ENCODE measurements at regions not wholly inside any gene's neighbourhood (a gene's known extent, or its start where the extent isn't known, plus 50 kb on each side); places are given as distances from the start of the nearest gene placed in this dataset.

DNA sequence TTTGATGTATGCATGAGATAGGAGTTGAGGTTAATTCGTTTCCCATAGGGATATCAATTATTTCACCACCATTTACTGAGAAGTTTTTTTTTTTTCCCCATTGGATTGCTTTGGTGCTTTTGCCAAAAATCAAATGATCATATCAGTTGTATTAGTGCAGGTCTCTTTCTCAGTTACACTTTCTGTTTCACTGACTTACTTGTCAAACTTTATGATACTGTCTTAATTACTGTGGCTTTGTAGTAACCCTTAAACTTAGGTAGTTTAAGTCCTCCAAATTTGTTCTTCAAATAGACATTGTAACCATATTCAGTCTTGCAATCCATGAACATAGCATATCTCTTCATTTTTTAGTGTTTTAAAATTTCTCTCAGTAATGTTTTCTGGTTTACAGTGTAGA is 259.9 kb upstream of the SLCO3A1 start:
- no peaks in the 10 kb centered on the region for H3K4me1 Mint-ChIP-seq
- no peak overlapping the region for H3K27ac Mint-ChIP-seq
- intact Hi-C loops (cut with micrococcal nuclease), result no loop called here
- peaks cover 0 to 6% of the 10 kb centered on the region in 2 donors for H3K36me3 Mint-ChIP-seq
- Histone ChIP-seq H3K9me3 (ENCODE audit: control insufficient read depth in 1 of 2, low read length in 2 of 2) (no peaks in the 10 kb centered on the region), H3K27ac (ENCODE audit: low read depth, low read length) (no peak overlapping the region), H3K27me3 (ENCODE audit: insufficient read depth, low read length) (peaks cover 5% of the 10 kb centered on the region), H3K4me1 (ENCODE audit: insufficient read depth, low read length) (no peaks in the 10 kb centered on the region), H3K36me3 (ENCODE audit: insufficient read depth, low read length) (no peaks in the 10 kb centered on the region), H3K4me3 (ENCODE audit: low read length in 2 of 2) (no peak overlapping the region)
- DNase-seq, result no peak
- no peaks in the 10 kb centered on the region for H3K9me3 Mint-ChIP-seq
- CTCF ChIA-PET (ENCODE audit: partially characterized antibody), result no interaction called here
- H3K4me3 Mint-ChIP-seq, result no peak overlapping the region
- H3K27me3 Mint-ChIP-seq, result peaks cover 13 to 18% of the 10 kb centered on the region in 2 donors
- POLR2A ChIA-PET (ENCODE audit: partially characterized antibody), result no interaction called here

DNA sequence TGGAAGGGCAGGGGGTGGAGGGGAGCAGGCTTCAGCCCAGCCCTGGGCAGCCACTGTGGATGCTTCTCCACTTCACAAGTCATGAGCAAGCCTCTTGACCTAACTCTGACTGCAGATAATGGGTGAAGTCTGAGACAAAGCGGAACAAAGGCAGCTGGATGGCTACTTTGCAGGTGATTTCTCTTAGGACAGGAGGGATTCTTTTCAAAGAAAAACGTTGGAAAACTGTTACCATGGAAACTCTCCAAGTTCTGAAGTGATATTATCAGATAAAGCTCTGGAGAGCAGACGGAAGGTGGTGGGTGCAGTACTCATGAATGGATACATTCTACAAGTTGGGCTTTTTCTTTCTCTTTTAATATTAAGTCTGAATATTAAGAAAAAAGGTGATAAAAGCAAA is 254.2 kb upstream of the SLCO3A1 start:
- no peaks in the 10 kb centered on the region for H3K9me3 Mint-ChIP-seq
- Histone ChIP-seq H3K4me3 (ENCODE audit: low read length in 2 of 2) (no peak overlapping the region), H3K9me3 (ENCODE audit: control insufficient read depth in 1 of 2, low read length in 2 of 2) (no peaks in the 10 kb centered on the region), H3K36me3 (ENCODE audit: insufficient read depth, low read length) (no peaks in the 10 kb centered on the region), H3K4me1 (ENCODE audit: insufficient read depth, low read length) (no peaks in the 10 kb centered on the region), H3K27ac (ENCODE audit: low read depth, low read length) (no peak overlapping the region), H3K27me3 (ENCODE audit: insufficient read depth, low read length) (no peaks in the 10 kb centered on the region)
- peaks cover 0 to 6% of the 10 kb centered on the region in 2 donors for H3K36me3 Mint-ChIP-seq
- H3K27ac Mint-ChIP-seq, result no peak overlapping the region
- H3K4me3 Mint-ChIP-seq, result no peak overlapping the region
- intact Hi-C loops (cut with micrococcal nuclease), result no loop called here
- H3K27me3 Mint-ChIP-seq, result peaks cover 13 to 22% of the 10 kb centered on the region in 2 donors
- ChIA-PET CTCF (ENCODE audit: partially characterized antibody) (no interaction called here), POLR2A (ENCODE audit: partially characterized antibody) (no interaction called here)
- DNase-seq, result no peak
- H3K4me1 Mint-ChIP-seq, result no peaks in the 10 kb centered on the region

DNA sequence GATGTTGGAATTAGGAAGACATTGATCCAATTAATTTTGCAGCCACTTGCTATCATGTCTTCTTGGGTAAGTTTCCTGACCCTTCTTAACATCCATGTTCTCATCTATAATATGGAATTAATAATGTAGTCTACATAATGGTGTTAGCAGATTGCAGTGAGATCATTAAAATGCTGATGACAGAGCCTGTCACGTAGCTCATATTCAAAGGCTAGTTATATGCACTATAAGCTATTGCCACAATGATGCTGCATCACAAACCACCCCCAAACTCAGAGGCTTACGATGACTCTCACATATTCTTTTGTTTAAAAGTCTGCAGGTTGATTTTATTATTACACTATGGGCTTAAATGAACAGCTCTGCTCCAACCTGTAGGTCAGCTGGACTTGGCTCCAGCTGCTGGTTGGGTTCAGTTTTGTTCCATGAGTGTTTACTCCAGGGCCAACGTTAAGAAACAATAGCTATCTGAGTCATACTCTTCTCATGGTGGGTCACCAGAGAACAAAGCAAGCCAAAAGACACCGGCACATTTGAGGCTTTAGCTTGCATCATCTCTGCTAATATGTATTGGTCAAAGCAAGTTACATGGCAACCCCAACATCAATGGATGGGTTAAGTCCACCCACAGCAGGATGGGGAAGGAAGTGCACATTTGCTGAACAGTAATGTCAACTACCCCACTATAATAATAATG is 250.0 kb upstream of the SLCO3A1 start:
- POLR2A ChIA-PET (ENCODE audit: partially characterized antibody), result no interaction called here

DNA sequence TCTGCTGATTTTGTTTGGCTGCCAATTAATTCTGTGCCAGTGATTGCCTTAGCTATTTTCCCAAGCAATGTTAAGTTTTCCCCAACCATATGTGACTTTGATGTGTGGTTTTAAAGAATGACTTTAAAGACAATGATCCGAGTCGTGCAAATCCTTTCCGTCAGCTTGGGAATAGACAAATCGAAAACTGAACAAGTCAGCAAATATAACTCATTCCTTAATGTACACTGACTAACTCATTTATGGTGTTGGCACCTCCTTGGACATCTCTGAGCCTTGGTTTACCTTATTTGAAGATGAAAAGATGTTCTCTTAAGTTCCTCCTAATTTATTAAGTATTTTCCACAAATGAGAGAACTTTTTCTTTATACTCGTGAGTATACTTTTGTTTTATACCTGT is 249.4 kb upstream of the SLCO3A1 start:
- DNase-seq, result no peak
- Mint-ChIP-seq H3K27ac (no peak overlapping the region), H3K4me1 (no peaks in the 10 kb centered on the region), H3K9me3 (no peaks in the 10 kb centered on the region), H3K4me3 (no peak overlapping the region), H3K27me3 (peaks cover 3 to 5% of the 10 kb centered on the region in 2 donors), H3K36me3 (no peaks in the 10 kb centered on the region)
- no peaks in the 10 kb centered on the region for H3K4me1 ChIP-seq (ENCODE audit: insufficient read depth, low read length)
- ChIA-PET POLR2A (ENCODE audit: partially characterized antibody) (no interaction called here), CTCF (ENCODE audit: partially characterized antibody) (no interaction called here)
- H3K4me3 ChIP-seq (ENCODE audit: low read length in 2 of 2), result no peak overlapping the region
- H3K27ac ChIP-seq (ENCODE audit: low read depth, low read length), result no peak overlapping the region
- H3K9me3 ChIP-seq (ENCODE audit: control insufficient read depth in 1 of 2, low read length in 2 of 2), result no peaks in the 10 kb centered on the region
- intact Hi-C loops (cut with micrococcal nuclease), result no loop called here
- H3K27me3 ChIP-seq (ENCODE audit: insufficient read depth, low read length), result no peaks in the 10 kb centered on the region
- H3K36me3 ChIP-seq (ENCODE audit: insufficient read depth, low read length), result no peaks in the 10 kb centered on the region

More for the DNA sequence above, 250.0 kb upstream of the SLCO3A1 start:
- H3K27me3 Mint-ChIP-seq, result peaks cover 4 to 5% of the 10 kb centered on the region in 2 donors
- no peak overlapping the region for H3K4me3 ChIP-seq (ENCODE audit: low read length in 2 of 2)
- H3K36me3 Mint-ChIP-seq, result no peaks in the 10 kb centered on the region
- H3K4me1 Mint-ChIP-seq, result no peaks in the 10 kb centered on the region
- CTCF ChIA-PET (ENCODE audit: partially characterized antibody), result no interaction called here
- intact Hi-C loops (cut with micrococcal nuclease), result no loop called here
- no peak overlapping the region for H3K4me3 Mint-ChIP-seq
- no peak overlapping the region for H3K27ac ChIP-seq (ENCODE audit: low read depth, low read length)
- no peaks in the 10 kb centered on the region for H3K4me1 ChIP-seq (ENCODE audit: insufficient read depth, low read length)
- no peak overlapping the region for H3K27ac Mint-ChIP-seq
- H3K9me3 ChIP-seq (ENCODE audit: control insufficient read depth in 1 of 2, low read length in 2 of 2), result no peaks in the 10 kb centered on the region
- H3K9me3 Mint-ChIP-seq, result no peaks in the 10 kb centered on the region
- no peaks in the 10 kb centered on the region for H3K36me3 ChIP-seq (ENCODE audit: insufficient read depth, low read length)
- no peak for DNase-seq
- H3K27me3 ChIP-seq (ENCODE audit: insufficient read depth, low read length), result no peaks in the 10 kb centered on the region

DNA sequence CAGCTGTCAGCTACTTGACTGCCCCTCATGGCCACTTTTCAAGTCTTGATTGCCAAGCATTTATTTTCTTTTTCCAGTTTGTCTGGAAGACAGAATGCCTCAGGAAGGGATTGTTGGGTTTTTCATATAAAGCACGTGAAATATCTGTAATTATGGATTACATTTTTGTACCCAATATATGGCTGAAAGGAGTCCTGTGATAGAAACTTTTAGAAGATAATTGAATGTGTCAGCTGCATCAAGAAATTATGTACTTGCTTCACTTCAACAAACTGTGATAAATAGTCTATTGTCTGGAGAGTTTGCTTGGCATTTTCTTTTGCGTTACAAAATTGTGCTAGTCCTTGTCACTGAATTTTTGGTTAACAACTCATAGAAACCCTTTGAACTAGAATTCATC is 247.9 kb upstream of the SLCO3A1 start:
- no peak overlapping the region for H3K4me3 Mint-ChIP-seq
- H3K4me3 ChIP-seq (ENCODE audit: low read length in 2 of 2), result no peak overlapping the region
- no peaks in the 10 kb centered on the region for H3K9me3 Mint-ChIP-seq
- no peak overlapping the region for H3K27ac Mint-ChIP-seq
- H3K4me1 Mint-ChIP-seq, result no peaks in the 10 kb centered on the region
- no peaks in the 10 kb centered on the region for H3K36me3 ChIP-seq (ENCODE audit: insufficient read depth, low read length)
- DNase-seq, result no peak
- ChIA-PET CTCF (ENCODE audit: partially characterized antibody) (interaction anchor here (0.8 kb wide), 1 partner anchor 101 kb away, joined by 3 read pairs; no protein-coding TSS in a partner anchor), POLR2A (ENCODE audit: partially characterized antibody) (no interaction called here)
- H3K36me3 Mint-ChIP-seq, result no peaks in the 10 kb centered on the region
- H3K27ac ChIP-seq (ENCODE audit: low read depth, low read length), result no peak overlapping the region
- H3K9me3 ChIP-seq (ENCODE audit: control insufficient read depth in 1 of 2, low read length in 2 of 2), result no peaks in the 10 kb centered on the region
- peaks cover 0 to 5% of the 10 kb centered on the region in 2 donors for H3K27me3 Mint-ChIP-seq
- H3K4me1 ChIP-seq (ENCODE audit: insufficient read depth, low read length), result no peaks in the 10 kb centered on the region
- intact Hi-C loops (cut with micrococcal nuclease), result no loop called here
- H3K27me3 ChIP-seq (ENCODE audit: insufficient read depth, low read length), result no peaks in the 10 kb centered on the region

DNA sequence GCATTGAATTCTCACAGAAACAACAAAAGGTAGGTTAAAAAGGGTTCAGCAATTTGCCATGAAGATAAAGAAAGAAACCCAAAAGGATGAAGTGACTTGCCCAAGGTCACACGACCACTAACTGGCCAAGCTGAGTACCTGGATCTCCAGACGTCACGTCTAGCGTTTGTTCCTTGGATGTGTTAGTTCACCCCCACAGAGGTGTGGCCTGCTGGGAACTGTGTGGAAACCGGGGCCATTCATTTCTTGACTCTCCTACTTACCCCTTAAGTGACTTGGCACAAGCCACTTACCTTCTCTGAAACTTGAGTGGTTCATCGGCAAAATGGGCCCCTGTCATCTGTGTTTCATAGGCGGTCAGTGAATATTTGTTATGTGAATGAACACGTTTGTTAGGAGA is 244.3 kb upstream of the SLCO3A1 start:
- Mint-ChIP-seq H3K9me3 (peaks cover 0 to 2% (median 0%) of the 10 kb centered on the region in 8 donors), H3K27me3 (peaks cover 1 to 5% of the 10 kb centered on the region in 2 donors), H3K27ac (no peak overlapping the region), H3K4me3 (no peak overlapping the region), H3K4me1 (no peaks in the 10 kb centered on the region), H3K36me3 (no peaks in the 10 kb centered on the region)
- Histone ChIP-seq H3K27ac (ENCODE audit: low read depth, low read length) (no peak overlapping the region), H3K4me3 (ENCODE audit: low read length in 2 of 2) (no peak overlapping the region), H3K36me3 (ENCODE audit: insufficient read depth, low read length) (no peaks in the 10 kb centered on the region), H3K9me3 (ENCODE audit: control insufficient read depth in 1 of 2, low read length in 2 of 2) (no peaks in the 10 kb centered on the region), H3K4me1 (ENCODE audit: insufficient read depth, low read length) (no peaks in the 10 kb centered on the region), H3K27me3 (ENCODE audit: insufficient read depth, low read length) (no peaks in the 10 kb centered on the region)
- intact Hi-C loops (cut with micrococcal nuclease), result no loop called here
- CTCF ChIA-PET (ENCODE audit: partially characterized antibody), result no interaction called here
- DNase-seq, result no peak
- POLR2A ChIA-PET (ENCODE audit: partially characterized antibody), result no interaction called here

DNA sequence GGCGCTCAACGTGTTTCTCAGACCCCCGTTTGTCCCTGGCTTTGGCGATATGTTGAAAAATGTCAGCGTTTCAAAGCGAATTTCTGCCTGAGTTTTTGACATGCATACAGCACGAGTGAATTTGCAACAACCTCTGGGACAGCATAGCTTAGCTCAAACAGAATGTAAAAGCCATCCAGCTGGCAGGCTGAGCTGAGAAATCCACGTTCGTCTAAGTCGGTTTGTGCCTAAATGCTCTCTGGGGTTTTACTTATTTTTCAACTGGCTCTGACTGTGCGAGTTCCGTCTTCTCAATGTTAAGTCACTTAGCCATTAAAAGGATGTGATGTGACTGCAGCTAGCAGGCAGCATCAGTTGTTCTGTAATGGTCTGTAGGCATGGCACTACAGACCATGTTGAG is 243.5 kb upstream of the SLCO3A1 start:
- Histone ChIP-seq H3K36me3 (ENCODE audit: insufficient read depth, low read length) (no peaks in the 10 kb centered on the region), H3K4me3 (ENCODE audit: low read length in 2 of 2) (no peak overlapping the region), H3K4me1 (ENCODE audit: insufficient read depth, low read length) (no peaks in the 10 kb centered on the region), H3K9me3 (ENCODE audit: control insufficient read depth in 1 of 2, low read length in 2 of 2) (no peaks in the 10 kb centered on the region), H3K27ac (ENCODE audit: low read depth, low read length) (no peak overlapping the region), H3K27me3 (ENCODE audit: insufficient read depth, low read length) (no peaks in the 10 kb centered on the region)
- peaks cover 0 to 2% (median 0%) of the 10 kb centered on the region in 8 donors for H3K9me3 Mint-ChIP-seq
- ChIA-PET POLR2A (ENCODE audit: partially characterized antibody) (no interaction called here), CTCF (ENCODE audit: partially characterized antibody) (no interaction called here)
- no peaks in the 10 kb centered on the region for H3K4me1 Mint-ChIP-seq
- no peak for DNase-seq
- H3K27me3 Mint-ChIP-seq, result peaks cover 1 to 3% of the 10 kb centered on the region in 2 donors
- intact Hi-C loops (cut with micrococcal nuclease), result no loop called here
- no peak overlapping the region for H3K4me3 Mint-ChIP-seq
- H3K27ac Mint-ChIP-seq, result no peak overlapping the region
- H3K36me3 Mint-ChIP-seq, result no peaks in the 10 kb centered on the region

Data from CD4-positive, alpha-beta memory T cell (primary cell).